ENCODE measurements at regions not wholly inside any gene's neighbourhood (a gene's known extent, or its start where the extent isn't known, plus 50 kb on each side); places are given as distances from the start of the nearest gene placed in this dataset.

GRCh38 chr18:2425426-2426317 is 145.6 kb downstream of the METTL4 start:
- H3K4me3 ChIP-seq (ENCODE audit: low read depth, low read length): no peak overlapping the region
- no peaks in the 10 kb centered on the region for H3K36me3 Mint-ChIP-seq (ENCODE audit: insufficient read depth, unreplicated experiment)
- no peak overlapping the region for H3K27ac Mint-ChIP-seq (ENCODE audit: unreplicated experiment)
- no peak for DNase-seq
- no peaks in the 10 kb centered on the region for H3K4me1 ChIP-seq
- intact Hi-C loops (cut with micrococcal nuclease; ENCODE audit: unreplicated experiment): no loop called here
- TF ChIP-seq CTCF (IDR thresholded peaks at IDR 0.05; ENCODE audit: insufficient read depth in 1 of 2, low read depth in 1 of 2, low read length in 1 of 2, severe bottlenecking in 1 of 2, unreplicated experiment in 1 of 2): no peak
- no TSS peak for BruUV-seq (replicated peaks)
- no peaks in the 10 kb centered on the region for H3K36me3 ChIP-seq (ENCODE audit: control insufficient read depth, insufficient read depth, low read length)
- no peaks in the 10 kb centered on the region for H3K9me3 ChIP-seq
- H3K27me3 Mint-ChIP-seq (ENCODE audit: insufficient read depth, unreplicated experiment): peaks cover 9% of the 10 kb centered on the region
- POLR2A ChIA-PET: no interaction called here
- no peak overlapping the region for H3K4me3 Mint-ChIP-seq (ENCODE audit: unreplicated experiment)
- no peaks in the 10 kb centered on the region for H3K9me3 Mint-ChIP-seq (ENCODE audit: unreplicated experiment)
- CTCF ChIA-PET: no interaction called here
- H3K4me1 Mint-ChIP-seq (ENCODE audit: low read depth, unreplicated experiment): no peaks in the 10 kb centered on the region
- H3K27me3 ChIP-seq (replicated peaks; ENCODE audit: control insufficient read depth, insufficient read depth, low read length): peaks cover under 1% of the 10 kb centered on the region

GRCh38 chr18:2430191-2430590 is 141.1 kb downstream of the METTL4 start:
- ChIA-PET POLR2A (no interaction called here), CTCF (no interaction called here)
- BruUV-seq (replicated peaks): no TSS peak
- Histone ChIP-seq H3K27me3 (replicated peaks; ENCODE audit: control insufficient read depth, insufficient read depth, low read length) (no peaks in the 10 kb centered on the region), H3K4me3 (ENCODE audit: low read depth, low read length) (no peak overlapping the region), H3K4me1 (no peaks in the 10 kb centered on the region), H3K9me3 (no peaks in the 10 kb centered on the region), H3K36me3 (ENCODE audit: control insufficient read depth, insufficient read depth, low read length) (no peaks in the 10 kb centered on the region)
- no peak for DNase-seq
- peaks cover 12% of the 10 kb centered on the region for H3K27me3 Mint-ChIP-seq (ENCODE audit: insufficient read depth, unreplicated experiment)
- H3K9me3 Mint-ChIP-seq (ENCODE audit: unreplicated experiment): no peaks in the 10 kb centered on the region
- intact Hi-C loops (cut with micrococcal nuclease; ENCODE audit: unreplicated experiment): no loop called here
- H3K36me3 Mint-ChIP-seq (ENCODE audit: insufficient read depth, unreplicated experiment): no peaks in the 10 kb centered on the region
- no peaks in the 10 kb centered on the region for H3K4me1 Mint-ChIP-seq (ENCODE audit: low read depth, unreplicated experiment)
- H3K4me3 Mint-ChIP-seq (ENCODE audit: unreplicated experiment): no peak overlapping the region
- no peak overlapping the region for H3K27ac Mint-ChIP-seq (ENCODE audit: unreplicated experiment)
- TF ChIP-seq CTCF (IDR thresholded peaks at IDR 0.05; ENCODE audit: insufficient read depth in 1 of 2, low read depth in 1 of 2, low read length in 1 of 2, severe bottlenecking in 1 of 2, unreplicated experiment in 1 of 2): no peak

- POLR2A ChIA-PET: no interaction called here
- no peaks in the 10 kb centered on the region for H3K27me3 ChIP-seq (replicated peaks; ENCODE audit: control insufficient read depth, insufficient read depth, low read length)
- no peaks in the 10 kb centered on the region for H3K36me3 ChIP-seq (ENCODE audit: control insufficient read depth, insufficient read depth, low read length)
- no TSS peak for BruUV-seq (replicated peaks)
- DNase-seq: no peak
- H3K4me1 Mint-ChIP-seq (ENCODE audit: low read depth, unreplicated experiment): no peaks in the 10 kb centered on the region
- TF ChIP-seq CTCF (IDR thresholded peaks at IDR 0.05; ENCODE audit: insufficient read depth in 1 of 2, low read depth in 1 of 2, low read length in 1 of 2, severe bottlenecking in 1 of 2, unreplicated experiment in 1 of 2): no peak
- no peaks in the 10 kb centered on the region for H3K4me1 ChIP-seq
- CTCF ChIA-PET: interaction anchor here (0.6 kb wide), 1 partner anchor 11 kb away, joined by 3 read pairs; no protein-coding TSS in a partner anchor
- no peak overlapping the region for H3K4me3 ChIP-seq (ENCODE audit: low read depth, low read length)
- H3K27ac Mint-ChIP-seq (ENCODE audit: unreplicated experiment): no peak overlapping the region
- no peak overlapping the region for H3K4me3 Mint-ChIP-seq (ENCODE audit: unreplicated experiment)
- intact Hi-C loops (cut with micrococcal nuclease; ENCODE audit: unreplicated experiment): no loop called here
- H3K27me3 Mint-ChIP-seq (ENCODE audit: insufficient read depth, unreplicated experiment): peaks cover 17% of the 10 kb centered on the region
- H3K9me3 ChIP-seq: no peaks in the 10 kb centered on the region
- H3K36me3 Mint-ChIP-seq (ENCODE audit: insufficient read depth, unreplicated experiment): no peaks in the 10 kb centered on the region
- no peaks in the 10 kb centered on the region for H3K9me3 Mint-ChIP-seq (ENCODE audit: unreplicated experiment)
Measured at GRCh38 chr18:2431806-2432205, 139.5 kb downstream of the METTL4 start.

All from Caco-2 (cell line).